GM12891 (cell line): ENCODE measurements at regions not wholly inside any gene's neighbourhood (a gene's known extent, or its start where the extent isn't known, plus 50 kb on each side); places are given as distances from the start of the nearest gene placed in this dataset.

Experiments
- PAX5 ChIP-seq: IDR thresholded peaks from 2 replicates; pipeline ENCODE4 v1.6.1; 2011; ENCODE audit warnings: low read length, moderate library complexity, mild to moderate bottlenecking; ENCODE audit not compliant: insufficient read depth, severe bottlenecking
- POLR2A ChIP-seq: IDR thresholded peaks from 2 replicates; pipeline ENCODE4 v1.6.1; 2011; ENCODE audit warnings: low read depth, low read length, control low read depth
- POLR2AphosphoS5 ChIP-seq: IDR thresholded peaks from 2 replicates; pipeline ENCODE4 v1.6.1; 2011; ENCODE audit warnings: low read depth, low read length, control low read depth
- SPI1 ChIP-seq: IDR thresholded peaks from 2 replicates; pipeline ENCODE4 v1.6.1; 2011; ENCODE audit warnings: low read depth, low read length, control low read depth
- TAF1 ChIP-seq: IDR thresholded peaks from 2 replicates; pipeline ENCODE4 v1.6.1; 2011; ENCODE audit warnings: low read depth, low read length, control low read depth

GRCh38 chr18:23359421-23359820 is 93.7 kb upstream of the RIOK3 start:
- TF ChIP-seq TAF1 (no peak), PAX5 (no peak), SPI1 (no peak), POLR2A (no peak), POLR2AphosphoS5 (no peak)
